Stimulated activated CD4-positive, alpha-beta T cell treated with anti-CD3 and anti-CD28 coated beads, Interleukin-15, amount 100 ng/mL, for 24 hours (primary cell): ENCODE measurements at regions not wholly inside any gene's neighbourhood (a gene's known extent, or its start where the extent isn't known, plus 50 kb on each side); places are given as distances from the start of the nearest gene placed in this dataset.
"Not testable (repeated sequence)": the region's sequence is repeated elsewhere in the genome, so short reads cannot be mapped to it uniquely, and the experiment has no call there.

Source experiments
- DNase-seq: peaks from one replicate; pipeline ENCODE4 v3.0.0-alpha.2; 2020

DNA sequence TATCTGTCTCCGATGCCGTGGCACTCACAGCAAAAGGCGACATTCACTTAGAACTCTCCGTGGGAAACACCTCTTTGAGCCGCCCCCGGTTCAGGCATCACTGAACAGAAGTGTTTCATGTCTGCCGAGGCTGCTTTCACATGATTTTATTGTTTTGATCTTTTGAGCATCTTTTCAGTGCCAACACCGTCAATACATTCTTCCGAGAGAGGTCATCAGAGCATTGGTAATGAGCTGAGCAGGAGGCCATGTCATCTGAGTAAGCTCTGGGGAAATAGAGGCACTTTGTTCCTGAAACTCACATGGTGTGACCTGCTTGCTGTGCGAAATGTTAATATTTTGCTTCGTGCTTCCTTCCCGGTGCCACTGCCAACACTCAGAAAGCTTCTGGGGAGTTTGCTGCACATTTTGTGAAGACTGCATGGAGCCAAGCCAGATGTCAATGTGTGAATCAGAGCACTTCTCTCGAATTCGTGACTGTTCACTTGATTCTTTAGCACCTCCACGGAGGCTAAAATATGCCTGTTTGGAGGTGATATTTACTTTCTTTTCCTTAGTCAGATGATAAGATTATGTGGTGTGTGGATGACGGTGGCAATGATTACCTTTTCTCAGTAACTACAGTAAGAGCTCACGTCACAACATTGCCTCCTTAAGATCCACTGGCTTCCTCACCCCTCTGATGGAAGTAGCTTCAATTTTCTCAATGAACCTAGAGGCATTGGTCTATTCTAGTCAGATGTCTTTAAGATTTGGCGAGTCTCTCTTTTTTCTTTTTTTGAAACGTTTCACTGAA is 222.3 kb upstream of the HS3ST1 start:
- DNase-seq = no peak

DNA sequence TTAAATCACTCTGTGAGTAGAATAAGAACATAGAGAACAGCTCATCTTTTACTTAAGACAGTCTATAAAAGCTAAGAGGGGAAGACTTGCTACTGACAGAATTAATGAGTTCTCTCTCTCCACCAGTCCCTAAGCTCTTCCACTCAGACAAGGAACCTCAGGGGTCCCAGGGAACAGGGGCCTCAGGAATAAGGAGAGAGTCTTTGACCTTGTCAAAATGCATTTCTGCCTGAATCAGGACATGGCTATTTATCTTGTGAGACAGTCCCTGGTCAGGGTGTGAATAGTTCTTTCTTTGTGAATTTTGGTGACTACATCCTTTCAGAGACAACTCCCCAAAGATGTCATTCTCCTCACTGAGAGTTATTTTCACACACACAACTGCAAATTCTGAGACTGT is 218.7 kb upstream of the HS3ST1 start:
- no peak for DNase-seq

DNA sequence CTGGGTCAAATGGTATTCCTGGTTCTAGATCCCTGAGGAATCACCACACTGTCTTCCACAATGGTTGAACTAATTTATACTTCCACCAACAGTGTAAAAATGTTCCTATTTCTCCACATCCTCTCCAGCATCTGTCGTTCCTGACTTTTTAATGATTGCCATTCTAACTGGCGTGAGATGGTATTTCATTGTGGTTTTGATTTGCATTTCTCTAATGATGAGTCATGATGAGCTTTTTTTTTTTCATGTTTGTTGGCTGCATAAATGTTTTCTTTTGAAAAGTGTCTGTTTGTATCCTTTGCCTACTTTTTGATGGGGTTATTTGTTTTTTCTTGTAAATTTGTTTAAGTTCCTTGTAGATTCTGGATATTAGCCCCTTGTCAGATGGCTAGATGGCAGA is 214.4 kb upstream of the HS3ST1 start:
- DNase-seq = not testable (repeated sequence)

DNA sequence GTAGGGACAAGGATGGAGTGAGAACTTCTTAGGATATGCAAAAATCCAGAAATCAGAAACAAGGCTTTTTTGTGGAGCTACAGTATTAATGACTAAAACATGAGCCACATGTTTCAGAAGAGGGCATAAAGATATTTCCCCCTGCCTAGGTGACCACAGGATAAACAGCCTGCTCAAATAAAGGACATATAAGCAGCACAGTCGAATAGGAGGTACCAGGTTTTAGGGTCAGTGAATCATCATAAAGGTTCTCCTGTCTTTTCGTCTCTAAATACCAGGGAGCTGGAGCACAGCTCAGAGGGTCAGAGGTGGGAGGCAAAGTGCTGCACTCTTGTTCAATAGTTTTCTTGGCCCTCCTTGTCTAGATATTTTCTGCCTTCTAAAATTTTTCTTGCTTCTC is 211.9 kb upstream of the HS3ST1 start:
- no peak for DNase-seq

DNA sequence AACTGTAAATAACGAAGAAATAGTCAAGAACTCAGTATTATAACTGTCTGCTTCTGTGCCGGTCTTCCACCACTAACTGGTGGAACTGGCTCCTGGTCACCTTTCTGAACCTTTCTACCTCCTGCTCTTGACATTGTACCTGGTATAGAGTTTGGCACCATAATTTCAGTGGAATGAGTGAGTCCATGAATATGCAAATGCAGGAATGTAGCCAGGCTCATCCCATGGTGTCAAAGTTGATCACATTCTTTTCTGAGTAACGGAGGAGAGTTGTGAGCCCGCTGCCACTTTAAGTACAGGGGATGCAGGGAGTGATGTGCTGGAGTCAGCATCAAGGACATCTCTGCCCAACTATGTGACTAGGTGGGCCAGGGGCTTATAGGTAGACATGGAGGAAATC is 207.9 kb upstream of the HS3ST1 start:
- DNase-seq = no peak

DNA sequence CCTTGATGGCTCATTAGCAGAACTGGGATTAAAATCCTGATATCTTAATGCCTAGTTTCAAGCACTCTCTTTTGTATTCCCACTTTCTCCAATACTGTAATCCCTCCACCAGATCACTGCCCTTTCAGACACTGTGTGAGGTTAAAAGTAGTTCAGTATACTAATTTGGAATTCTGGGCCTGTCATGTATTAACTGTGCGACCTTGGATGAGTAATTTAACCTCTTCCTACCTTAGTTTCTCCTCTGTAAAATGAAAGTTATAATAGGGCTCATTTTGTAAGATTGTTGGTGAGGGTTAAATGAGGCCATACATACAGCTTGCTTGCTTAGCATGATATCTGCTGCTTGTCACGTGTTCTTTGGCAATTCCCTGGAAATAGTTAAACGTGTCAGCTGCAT is 207.3 kb upstream of the HS3ST1 start:
- no peak for DNase-seq

DNA sequence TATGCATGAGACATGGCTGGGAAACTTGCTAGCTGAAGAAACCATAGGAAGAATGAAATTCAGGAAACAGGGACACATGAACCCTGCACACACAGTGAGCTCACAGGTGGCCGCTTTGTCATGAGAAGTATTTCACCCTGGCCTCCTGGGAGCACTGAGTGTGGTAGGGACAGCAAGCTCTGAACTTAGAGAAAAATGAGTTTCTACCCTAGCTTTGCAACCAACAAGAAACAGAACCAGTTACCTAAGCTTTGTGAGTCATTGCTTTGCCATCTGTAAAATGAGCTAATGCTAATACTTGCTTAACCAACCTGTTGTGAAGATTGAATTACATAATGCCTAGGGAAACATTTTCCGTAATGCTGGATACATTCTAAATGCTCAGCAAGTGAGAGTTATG is 206.6 kb upstream of the HS3ST1 start:
- DNase-seq = no peak

DNA sequence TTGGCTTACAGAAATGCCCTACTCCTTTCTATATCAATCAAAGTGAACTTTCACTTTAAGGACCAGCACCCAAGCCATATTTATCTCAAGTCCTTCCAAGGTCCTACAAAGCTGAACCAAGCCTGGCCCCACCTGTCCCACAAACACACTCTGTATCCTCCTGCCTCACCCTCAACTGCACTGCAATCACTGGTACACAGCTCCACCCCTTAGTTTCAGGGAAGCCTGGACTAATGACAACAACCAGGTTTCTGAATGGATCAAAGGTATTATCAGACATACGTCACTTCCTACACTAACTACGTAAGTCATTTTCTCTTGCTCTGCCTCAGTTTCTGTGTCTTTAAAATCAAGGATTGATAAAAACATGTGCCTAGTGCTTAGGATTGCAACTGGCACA is 205.6 kb upstream of the HS3ST1 start:
- no peak for DNase-seq

DNA sequence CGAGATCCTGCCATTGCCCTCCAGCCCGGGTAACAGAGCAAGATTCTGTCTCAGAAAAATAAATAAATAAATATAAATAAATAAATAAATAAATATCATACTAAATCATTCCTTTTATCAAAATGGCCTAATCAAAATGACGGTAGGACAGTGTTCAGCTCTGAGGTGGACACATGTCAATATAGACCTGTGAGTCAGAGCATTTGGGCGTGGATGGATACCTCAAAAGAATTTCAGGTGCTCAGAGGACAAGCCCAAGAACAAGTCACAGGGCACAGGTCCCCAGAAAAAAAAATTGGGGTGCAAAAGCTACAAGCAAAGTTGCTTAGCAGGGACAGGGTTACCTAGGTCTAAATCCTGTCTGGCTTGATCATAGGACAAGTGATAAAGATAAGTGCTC is 204.7 kb upstream of the HS3ST1 start:
- no peak for DNase-seq

DNA sequence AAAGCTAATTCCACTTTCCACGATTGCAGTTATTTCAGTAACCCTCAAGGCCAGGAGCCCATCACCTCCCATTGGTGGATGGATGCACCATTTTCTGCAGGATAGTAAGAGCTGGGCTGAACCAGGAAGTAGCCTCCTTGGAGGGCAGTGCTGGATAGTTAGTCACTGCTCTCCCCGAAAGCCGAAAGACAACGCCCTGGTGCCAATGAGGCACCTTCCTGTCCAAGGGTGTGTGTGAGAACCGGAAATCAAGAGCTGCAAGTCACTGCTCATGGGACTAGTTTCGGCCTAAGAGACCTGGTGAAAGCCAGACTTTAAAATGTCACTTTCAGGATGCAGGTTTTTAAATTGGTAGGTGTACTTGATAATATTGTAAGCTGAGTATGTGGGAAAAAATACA is 203.8 kb upstream of the HS3ST1 start:
- no peak for DNase-seq

DNA sequence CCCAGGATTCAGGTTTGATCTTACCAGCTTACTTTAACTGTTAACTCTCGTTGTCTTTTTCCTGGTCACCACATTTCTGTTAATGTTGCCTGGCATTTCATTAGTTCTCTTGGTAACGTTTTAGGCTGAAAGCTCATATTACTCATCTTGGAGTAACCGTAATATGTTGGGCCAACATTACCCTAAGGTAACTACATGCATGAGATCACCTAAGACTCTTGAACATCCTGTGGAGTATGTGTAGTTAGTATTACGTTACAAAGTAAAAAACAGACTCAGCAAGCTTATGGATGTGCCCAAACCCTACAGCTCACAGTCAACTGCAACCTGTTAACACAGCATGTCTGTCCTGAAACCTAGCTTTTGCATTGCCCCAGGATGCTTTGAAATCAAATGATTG is 203.3 kb upstream of the HS3ST1 start:
- no peak for DNase-seq

DNA sequence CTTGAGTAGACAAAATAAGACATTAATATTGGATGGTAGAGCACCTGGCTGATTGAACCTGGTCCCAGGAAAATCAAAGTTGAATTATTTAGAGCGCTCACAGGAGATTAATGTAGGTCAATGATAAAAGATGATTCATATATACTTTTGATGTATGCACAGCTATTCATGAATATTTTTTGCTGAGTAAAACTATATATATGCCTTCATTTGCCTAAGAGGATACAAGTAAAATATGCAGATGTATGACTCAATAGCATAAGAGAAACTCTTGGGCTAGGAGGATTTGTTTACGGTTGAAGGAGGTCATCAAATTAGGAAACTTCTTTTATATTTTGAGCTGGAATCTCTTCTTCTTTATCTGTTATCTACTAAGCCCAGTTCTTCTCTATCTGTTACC is 202.7 kb upstream of the HS3ST1 start:
- no peak for DNase-seq

DNA sequence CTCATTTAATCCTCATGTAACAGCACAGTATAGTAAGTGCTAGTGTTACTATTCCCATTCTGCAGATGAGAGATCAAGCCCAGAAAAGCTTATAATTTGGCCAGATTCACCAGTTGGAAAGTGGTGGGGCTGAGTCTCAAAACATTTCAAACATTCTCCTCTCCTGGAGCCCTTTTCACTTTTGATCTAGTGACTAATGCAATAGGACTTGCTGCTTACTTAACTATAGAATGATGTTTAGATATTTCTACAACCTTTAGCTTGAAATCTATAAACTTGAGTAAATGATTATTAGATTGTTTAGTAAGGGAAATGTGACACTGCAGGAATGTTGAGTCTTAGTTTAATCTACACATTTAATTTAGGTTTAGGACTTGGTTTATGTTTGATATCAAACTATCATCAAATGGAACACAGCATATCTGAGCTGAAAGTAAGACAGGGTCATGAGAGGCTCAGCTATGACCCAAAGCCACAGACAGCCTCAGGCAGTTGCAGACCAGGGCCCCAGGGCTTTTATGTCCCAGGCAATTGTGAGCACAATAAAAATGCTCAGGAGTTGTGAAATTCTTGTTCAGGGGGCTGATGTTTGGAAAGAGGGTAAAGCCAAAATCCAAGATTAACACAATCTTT is 199.5 kb upstream of the HS3ST1 start:
- DNase-seq = no peak

DNA sequence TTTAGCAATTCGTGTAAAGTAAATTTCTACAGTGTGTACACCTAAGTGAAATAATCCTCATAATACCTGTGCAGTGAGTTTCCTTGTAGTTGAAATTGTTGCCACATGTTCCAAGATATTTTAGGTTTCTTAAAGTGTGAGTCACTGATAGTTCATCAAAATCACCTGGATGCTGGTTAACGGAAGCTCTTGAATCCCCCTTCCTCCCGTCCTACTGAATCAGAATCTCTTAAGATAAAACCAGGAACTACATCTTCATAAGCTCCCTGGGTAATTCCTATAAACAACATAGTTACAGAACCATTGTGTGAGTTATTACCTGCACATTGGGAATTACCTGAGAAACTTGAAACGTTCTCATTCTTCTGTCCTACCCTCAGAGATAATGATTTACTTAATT is 197.4 kb upstream of the HS3ST1 start:
- no peak for DNase-seq

DNA sequence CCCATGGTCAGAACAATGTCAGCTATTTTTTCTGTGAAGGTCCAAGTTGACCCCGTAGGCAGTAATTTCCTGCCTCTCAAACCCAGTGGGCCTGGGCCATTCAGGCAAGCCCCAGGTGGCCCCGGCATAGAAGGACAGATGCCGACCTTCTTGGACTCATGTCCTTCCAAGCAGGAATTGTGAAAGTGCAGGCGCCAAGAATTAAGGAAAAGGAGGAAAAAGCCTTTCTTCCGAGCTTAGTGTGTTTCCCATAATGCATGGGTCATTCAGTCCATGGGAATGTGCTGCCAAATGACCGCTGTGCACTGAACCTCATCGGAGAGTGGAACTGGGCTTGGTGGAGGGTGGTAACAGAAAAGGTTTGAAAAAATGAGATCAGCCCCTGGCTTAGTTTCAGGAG is 196.5 kb upstream of the HS3ST1 start:
- DNase-seq = no peak

DNA sequence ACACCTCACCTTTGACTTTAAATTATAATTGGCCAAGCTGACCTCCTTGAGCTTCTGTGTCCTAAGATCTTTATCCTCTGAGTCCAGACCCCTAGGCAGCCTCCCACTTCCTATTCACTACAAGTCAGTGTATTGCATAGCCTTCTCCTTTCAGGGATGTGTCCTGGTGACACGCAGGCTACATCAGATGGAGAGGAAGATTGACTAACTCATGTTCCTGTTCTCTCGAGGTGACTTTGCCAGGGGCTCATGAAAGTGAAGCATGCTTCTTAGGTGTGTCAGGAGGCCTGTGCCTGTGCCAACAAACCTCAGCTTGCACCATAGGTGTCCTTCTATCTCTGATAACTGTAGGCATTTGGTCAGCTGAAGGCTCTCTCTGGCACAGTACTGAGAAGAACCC is 195.7 kb upstream of the HS3ST1 start:
- DNase-seq = no peak

DNA sequence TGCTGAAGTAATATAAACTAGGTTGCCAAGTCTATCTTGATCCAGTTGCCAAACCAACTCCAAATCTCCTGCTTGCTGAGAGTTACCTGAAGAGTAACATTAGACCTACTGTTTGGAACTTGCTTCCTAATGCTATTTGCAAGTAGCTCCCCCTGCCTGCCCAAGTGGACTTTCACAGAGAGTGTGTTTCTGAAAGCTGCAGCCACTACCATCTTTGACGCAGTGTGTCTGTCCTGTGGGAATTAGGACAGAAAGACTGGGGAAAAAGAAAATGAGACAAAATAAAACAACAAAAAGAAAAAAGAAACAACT is 195.0 kb upstream of the HS3ST1 start:
- peak; percentile 5 for DNase-seq

DNA sequence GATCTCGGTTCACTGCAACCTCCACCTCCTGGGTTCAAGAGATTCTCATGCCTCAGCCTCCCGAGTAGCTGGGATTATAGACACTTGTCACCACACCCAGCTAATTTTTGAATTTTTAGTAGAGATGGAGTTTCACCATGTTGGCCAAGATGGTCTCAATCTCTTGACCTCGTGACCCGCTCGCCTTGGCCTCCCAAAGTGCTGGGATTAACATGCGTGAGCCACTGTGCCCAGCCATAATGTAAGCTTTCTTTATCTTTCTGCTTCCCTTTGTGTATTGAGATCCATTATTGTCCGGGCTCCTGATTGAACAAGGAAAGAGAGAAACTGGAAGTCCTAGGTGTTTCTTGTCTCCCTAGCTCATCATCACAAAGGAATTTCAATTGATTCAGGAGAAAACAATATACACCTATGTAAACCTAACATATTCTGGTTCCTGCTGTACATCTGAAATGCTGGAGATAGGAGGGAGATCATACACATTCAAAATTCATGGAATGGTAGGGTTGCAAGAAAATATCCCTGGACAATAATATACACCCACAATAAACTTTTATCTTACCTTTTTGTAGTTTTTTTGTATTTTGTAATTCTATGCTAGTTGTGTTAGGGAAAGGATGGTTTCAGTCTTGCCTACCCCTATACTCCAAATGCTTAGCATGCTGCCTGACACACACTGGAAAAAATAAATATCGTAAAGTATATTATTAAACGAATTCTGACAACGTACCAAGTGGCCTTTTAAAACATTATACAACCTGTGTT is 194.4 kb upstream of the HS3ST1 start:
- no peak for DNase-seq

DNA sequence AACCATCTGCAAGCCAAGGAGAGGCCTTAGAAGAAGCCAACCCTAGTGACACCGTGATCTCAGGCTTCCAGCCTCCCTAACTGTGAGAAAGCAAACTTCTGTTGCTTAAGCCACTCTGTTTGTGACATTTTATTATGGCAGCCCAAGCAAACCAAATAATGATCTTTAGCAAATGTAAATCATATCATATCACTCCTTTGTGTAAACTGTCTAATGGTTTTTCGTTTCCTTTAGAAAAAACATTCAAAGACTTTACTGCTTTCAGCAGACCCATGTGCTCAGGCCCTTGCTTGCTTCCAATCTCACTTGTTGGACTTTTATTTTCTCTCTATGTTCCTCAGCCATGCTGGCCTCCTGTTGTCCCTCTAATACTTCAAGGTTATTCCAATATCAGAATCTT is 192.2 kb upstream of the HS3ST1 start:
- DNase-seq = no peak

DNA sequence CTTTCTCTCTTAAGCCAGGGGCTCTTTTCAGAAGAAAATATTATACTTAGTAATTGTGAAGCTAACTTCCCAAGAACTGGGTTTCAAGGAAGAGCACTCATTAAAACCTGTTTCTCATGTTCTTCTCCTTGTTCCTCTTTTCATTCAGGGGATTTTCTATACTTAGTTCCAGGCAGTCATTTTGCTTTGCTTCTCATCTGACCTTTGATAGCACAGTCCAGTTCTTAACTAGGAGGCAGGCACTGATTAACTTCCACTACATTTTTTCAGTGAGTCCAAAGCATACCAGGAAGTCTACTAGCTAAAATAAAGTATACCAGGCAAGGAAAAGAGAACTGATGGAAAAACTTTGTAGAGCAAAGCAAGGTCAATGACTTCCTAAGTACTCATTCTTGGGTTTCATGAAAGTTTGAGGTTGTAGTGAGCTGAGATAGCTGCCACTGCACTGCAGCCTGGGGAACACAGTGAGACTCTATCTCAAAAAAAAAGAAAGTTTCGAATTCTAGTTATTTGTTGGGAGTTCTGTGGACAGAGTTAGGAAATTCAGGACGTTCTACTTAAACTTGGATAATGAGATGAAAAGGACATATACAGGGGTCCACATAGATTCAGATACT is 190.1 kb upstream of the HS3ST1 start:
- DNase-seq = no peak

DNA sequence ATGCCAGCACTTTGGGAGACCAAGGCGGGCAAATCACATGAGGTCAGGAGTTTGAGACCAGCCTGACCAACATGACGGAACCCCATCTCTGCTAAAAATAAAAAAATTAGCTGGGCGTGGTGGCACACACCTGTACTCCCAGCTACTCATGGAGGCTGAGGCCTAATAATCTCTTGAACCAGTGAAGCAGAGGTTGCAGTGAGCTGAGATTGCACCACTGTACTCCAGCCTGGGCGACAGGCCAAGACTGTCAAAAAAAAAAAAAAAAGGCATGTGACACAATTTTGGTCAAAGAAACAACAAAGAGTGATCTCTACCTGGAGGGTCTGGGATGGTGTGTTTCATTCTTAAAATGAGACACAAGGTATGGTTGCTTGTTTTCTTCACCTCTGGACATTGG is 188.2 kb upstream of the HS3ST1 start:
- DNase-seq = no peak

DNA sequence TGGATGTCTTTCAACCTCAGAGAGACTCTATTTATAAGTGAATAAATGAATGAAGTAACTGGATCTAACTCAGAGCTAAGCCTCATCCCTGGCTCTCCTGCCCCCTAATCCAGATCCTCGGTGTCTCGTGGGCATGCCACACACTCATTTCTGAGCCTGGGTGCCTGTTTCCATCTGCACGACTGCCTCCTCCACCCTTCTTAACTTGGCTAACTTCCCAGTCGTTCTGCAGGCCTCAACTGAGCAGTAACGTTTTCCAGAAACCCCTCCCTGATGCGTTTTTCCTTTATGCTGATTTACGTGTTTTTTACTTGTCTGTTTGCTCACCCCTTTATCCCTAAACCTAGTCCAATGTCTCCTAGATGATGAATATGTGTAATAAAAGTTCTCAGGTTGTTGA is 186.9 kb upstream of the HS3ST1 start:
- DNase-seq = no peak

DNA sequence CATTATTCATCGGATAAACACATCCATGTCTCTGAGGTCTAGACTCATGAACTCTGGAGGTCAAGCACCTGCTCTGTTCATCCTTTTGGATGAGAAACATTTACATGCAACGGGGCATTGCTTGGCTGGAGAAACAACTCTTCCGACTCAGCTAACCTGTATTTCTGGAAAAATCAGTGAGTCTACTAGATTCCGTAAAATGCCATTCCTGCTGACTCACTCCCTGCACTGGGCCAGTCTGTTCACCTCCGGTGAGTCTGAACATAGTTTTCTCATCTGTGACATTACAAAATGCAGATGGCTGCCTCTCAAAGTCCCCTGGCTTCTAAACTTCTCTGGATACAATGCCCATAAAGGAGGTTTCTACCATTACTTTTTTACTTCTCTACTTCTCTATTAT is 185.7 kb upstream of the HS3ST1 start:
- no peak for DNase-seq

DNA sequence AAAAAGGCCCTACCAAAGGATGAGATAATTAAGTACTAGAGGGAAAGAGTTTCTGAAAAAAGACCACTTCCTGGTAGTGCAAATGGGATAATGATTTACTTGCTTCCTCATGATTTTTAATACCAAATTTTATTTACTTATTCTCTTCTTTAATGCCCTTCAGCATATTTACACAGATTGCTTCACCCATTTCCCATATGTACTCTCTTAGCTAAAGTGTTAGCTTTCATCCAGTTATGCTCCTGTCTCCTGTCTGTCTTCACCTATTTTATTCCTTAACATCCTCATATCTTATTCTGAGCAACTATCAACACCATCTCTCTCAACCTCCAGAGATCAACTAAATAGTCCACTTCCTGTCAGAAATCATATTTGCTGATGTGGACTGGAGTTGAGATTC is 183.2 kb upstream of the HS3ST1 start:
- DNase-seq = no peak
